HL-60 (cell line): ENCODE measurements at regions not wholly inside any gene's neighbourhood (a gene's known extent, or its start where the extent isn't known, plus 50 kb on each side); places are given as distances from the start of the nearest gene placed in this dataset.

ENCODE experiments used
- DNase-seq, 2 experiments: peaks; one replicate each; pipeline ENCODE4 v3.0.0-alpha.2; 2010 to 2020; ENCODE audit warnings: low read depth in 1 of 2, low spot score in 1 of 2
- H3K27ac ChIP-seq: fragments of 250-450 bp; sonication (Bioruptor Pico); replicated peaks from 2 replicates; pipeline ENCODE4 v1.5.1; 2020; ENCODE audit warnings: mild to moderate bottlenecking, moderate library complexity
- H3K27me3 ChIP-seq: fragments of 250-450 bp; sonication (Bioruptor Pico); 2 replicates; pipeline ENCODE4 v1.5.1; 2021; ENCODE audit warnings: mild to moderate bottlenecking, moderate library complexity; ENCODE audit not compliant: insufficient read depth, poor library complexity, severe bottlenecking
- H3K4me3 ChIP-seq: replicated peaks from 2 replicates; pipeline ENCODE4 v1.5.1; 2011; ENCODE audit warnings: mild to moderate bottlenecking, control low read depth, low read length; ENCODE audit not compliant: insufficient read depth
- CTCF ChIP-seq: IDR thresholded peaks from one replicate; pipeline ENCODE4 v1.5.1; 2011; ENCODE audit warnings: low read length, control low read depth, inconsistent platforms; ENCODE audit not compliant: insufficient read depth
- GABPA ChIP-seq: IDR thresholded peaks from 2 replicates; pipeline ENCODE4 v1.6.1; 2012; ENCODE audit warnings: low read depth
- POLR2AphosphoS5 ChIP-seq: IDR thresholded peaks from 2 replicates; pipeline ENCODE4 v1.6.1; 2012; ENCODE audit warnings: low read depth
- SPI1 ChIP-seq: IDR thresholded peaks from 2 replicates; pipeline ENCODE4 v1.6.1; 2012; ENCODE audit warnings: low read depth, mild to moderate bottlenecking, borderline replicate concordance
- TF ChIP-seq, protein P1 (sequence below): IDR thresholded peaks from 2 replicates; pipeline ENCODE4 v1.6.1; 2012; ENCODE audit warnings: low read depth; ENCODE audit not compliant: insufficient replicate concordance

DNA sequence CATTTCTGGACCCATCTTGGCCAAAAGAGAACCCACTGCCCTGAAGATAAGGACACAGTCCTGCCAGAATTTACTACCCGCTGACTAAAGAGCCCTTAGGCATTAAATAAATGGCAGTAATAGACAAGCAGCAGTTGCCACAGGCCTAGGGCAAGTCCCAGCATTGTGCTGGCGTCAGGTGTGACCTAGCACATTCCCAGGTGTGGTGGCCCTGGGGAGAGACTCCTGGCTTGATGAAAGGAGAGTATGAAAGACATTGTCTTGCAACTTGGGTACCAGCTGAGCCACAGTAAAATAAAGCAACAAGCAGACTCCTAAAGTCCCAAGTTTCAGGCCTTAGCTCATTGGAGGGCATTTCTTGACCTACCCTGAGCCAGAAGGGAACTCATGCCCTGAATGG lies 715.7 kb upstream of the SORCS1 start:
- H3K27ac ChIP-seq: no peak overlapping the region
- H3K27me3 ChIP-seq: no peaks in the 10 kb centered on the region
- H3K4me3 ChIP-seq: no peak overlapping the region
- no peak for DNase-seq
- no peak for TF ChIP-seq CTCF
- TF ChIP-seq, protein P1, sequence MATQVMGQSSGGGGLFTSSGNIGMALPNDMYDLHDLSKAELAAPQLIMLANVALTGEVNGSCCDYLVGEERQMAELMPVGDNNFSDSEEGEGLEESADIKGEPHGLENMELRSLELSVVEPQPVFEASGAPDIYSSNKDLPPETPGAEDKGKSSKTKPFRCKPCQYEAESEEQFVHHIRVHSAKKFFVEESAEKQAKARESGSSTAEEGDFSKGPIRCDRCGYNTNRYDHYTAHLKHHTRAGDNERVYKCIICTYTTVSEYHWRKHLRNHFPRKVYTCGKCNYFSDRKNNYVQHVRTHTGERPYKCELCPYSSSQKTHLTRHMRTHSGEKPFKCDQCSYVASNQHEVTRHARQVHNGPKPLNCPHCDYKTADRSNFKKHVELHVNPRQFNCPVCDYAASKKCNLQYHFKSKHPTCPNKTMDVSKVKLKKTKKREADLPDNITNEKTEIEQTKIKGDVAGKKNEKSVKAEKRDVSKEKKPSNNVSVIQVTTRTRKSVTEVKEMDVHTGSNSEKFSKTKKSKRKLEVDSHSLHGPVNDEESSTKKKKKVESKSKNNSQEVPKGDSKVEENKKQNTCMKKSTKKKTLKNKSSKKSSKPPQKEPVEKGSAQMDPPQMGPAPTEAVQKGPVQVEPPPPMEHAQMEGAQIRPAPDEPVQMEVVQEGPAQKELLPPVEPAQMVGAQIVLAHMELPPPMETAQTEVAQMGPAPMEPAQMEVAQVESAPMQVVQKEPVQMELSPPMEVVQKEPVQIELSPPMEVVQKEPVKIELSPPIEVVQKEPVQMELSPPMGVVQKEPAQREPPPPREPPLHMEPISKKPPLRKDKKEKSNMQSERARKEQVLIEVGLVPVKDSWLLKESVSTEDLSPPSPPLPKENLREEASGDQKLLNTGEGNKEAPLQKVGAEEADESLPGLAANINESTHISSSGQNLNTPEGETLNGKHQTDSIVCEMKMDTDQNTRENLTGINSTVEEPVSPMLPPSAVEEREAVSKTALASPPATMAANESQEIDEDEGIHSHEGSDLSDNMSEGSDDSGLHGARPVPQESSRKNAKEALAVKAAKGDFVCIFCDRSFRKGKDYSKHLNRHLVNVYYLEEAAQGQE: no peak
- TF ChIP-seq GABPA: no peak
- no peak for TF ChIP-seq POLR2AphosphoS5
- TF ChIP-seq SPI1: no peak

- Histone ChIP-seq H3K27ac (no peak overlapping the region), H3K27me3 (no peaks in the 10 kb centered on the region), H3K4me3 (no peak overlapping the region)
- TF ChIP-seq CTCF (no peak), SPI1 (no peak), POLR2AphosphoS5 (no peak), GABPA (no peak)
- TF ChIP-seq, protein P1: no peak
- no peak for DNase-seq
These were observed 708.5 kb upstream of the SORCS1 start for GRCh38 chr10:107873007-107873406.

GRCh38 chr10:107865691-107866090 lies 701.2 kb upstream of the SORCS1 start:
- DNase-seq: no peak
- H3K4me3 ChIP-seq: no peak overlapping the region
- TF ChIP-seq SPI1 (no peak), CTCF (no peak), GABPA (no peak), POLR2AphosphoS5 (no peak)
- TF ChIP-seq, protein P1: no peak
- H3K27ac ChIP-seq: no peak overlapping the region
- no peaks in the 10 kb centered on the region for H3K27me3 ChIP-seq
